Right lobe of liver (tissue), 6 donors: ENCODE measurements at regions not wholly inside any gene's neighbourhood (a gene's known extent, or its start where the extent isn't known, plus 50 kb on each side); places are given as distances from the start of the nearest gene placed in this dataset.

Experiments used
- ATAC-seq, 4 donors: fragments of 200-7000 bp; cut with Tn5 transposase; one replicate each; pipeline ENCODE4 v1.9.1; 2020; ENCODE audit warnings: mild to moderate bottlenecking in 4 of 4, moderate library complexity in 4 of 4
- DNase-seq, 3 donors: peaks; one replicate each; pipeline ENCODE4 v3.0.0-alpha.2; 2020
- H3K27ac ChIP-seq, 3 donors: fragments of 200-600 bp; one replicate each; pipeline ENCODE4 v1.8.0; 2022
- H3K27me3 ChIP-seq, 2 donors: fragments of 200-600 bp; one replicate each; pipeline ENCODE4 v1.8.0; 2022
- H3K36me3 ChIP-seq, 4 donors: fragments of 200-600 bp; sonication (generic) in 1 of 4; one replicate each; pipeline versions ENCODE4 v1.5.1 to v1.8.0; 2017 to 2022; ENCODE audit warnings: control low read depth in 1 of 4
- H3K4me1 ChIP-seq, 4 donors: fragments of 200-600 bp; sonication (generic) in 1 of 4; one replicate each; pipeline versions ENCODE4 v1.5.1 to v1.8.0; 2017 to 2022; ENCODE audit warnings: control low read depth in 1 of 4
- H3K4me3 ChIP-seq, 3 donors: fragments of 200-600 bp; one replicate each; pipeline ENCODE4 v1.8.0; 2022
- H3K9me3 ChIP-seq, 4 donors: fragments of 200-600 bp; sonication (generic) in 1 of 4; one replicate each; pipeline versions ENCODE4 v1.5.1 to v1.8.0; 2017 to 2022; ENCODE audit warnings: control low read depth in 1 of 4
- POLR2A ChIP-seq: fragments of 450-650 bp; IDR thresholded peaks from one replicate; pipeline ENCODE4 v1.6.1; 2017; ENCODE audit warnings: antibody characterized with exemption, mild to moderate bottlenecking
- WGBS: methylation state at CpG from one replicate; pipeline ENCODE4 v1.1.6; 2018; ENCODE audit warnings: low coverage, low lambda C conversion rate; ENCODE audit not compliant: insufficient coverage; ENCODE audit errors: missing lambda C conversion rate; 5-methylcytosine and 5-hydroxymethylcytosine counted together
- intact Hi-C, 2 donors: fragments of 100-400 bp; cut with DNase I; formaldehyde crosslinking; loops; one replicate each; pipeline versions ENCODE4 v1.11.2 to v1.14.1; 2022
- TF ChIP-seq, protein P1 (sequence below), 4 donors: fragments of 200-600 bp in 3 of 4; fragments of 450-650 bp in 1 of 4; IDR thresholded peaks; one replicate each; pipeline versions ENCODE4 v1.5.1 to v1.8.0; 2016 to 2022; ENCODE audit warnings: antibody characterized with exemption in 4 of 4, mild to moderate bottlenecking in 2 of 4
- donor health status: DM: no; HTN: yes; CAD: no.
- donor health status: DM: no; HTN: no; CAD: no.
- donor health status: DM: no; HTN: no; CAD: no.
- donor health status: DM: no; HTN: yes; CAD: no.
- donor health status: DM: no; HTN: yes; CAD: no.

DNA sequence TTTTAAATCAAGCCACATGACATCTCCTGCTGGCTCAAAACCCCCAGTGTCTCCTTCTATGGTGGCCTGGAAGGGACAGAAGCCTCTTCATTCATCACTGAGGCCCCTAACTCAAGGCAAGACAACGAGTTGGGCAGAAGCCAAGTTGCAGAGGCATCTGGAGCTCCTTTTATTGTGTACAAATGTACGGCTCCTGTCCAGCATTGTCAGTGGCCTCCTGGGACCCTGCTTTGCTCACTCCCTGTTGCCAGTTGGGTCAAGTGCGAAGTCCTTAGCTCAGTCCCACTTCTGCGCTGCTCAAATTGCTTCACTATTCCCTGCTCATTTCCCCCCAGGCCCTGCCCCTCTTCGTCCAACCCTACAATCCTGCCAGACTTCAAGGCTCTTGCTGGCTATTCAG, 181.2 kb upstream of the PMEPA1 start:
- intact Hi-C loops: no loop called here
- 29% methylated on average over 2 of the region's 5 CpGs for WGBS

DNA sequence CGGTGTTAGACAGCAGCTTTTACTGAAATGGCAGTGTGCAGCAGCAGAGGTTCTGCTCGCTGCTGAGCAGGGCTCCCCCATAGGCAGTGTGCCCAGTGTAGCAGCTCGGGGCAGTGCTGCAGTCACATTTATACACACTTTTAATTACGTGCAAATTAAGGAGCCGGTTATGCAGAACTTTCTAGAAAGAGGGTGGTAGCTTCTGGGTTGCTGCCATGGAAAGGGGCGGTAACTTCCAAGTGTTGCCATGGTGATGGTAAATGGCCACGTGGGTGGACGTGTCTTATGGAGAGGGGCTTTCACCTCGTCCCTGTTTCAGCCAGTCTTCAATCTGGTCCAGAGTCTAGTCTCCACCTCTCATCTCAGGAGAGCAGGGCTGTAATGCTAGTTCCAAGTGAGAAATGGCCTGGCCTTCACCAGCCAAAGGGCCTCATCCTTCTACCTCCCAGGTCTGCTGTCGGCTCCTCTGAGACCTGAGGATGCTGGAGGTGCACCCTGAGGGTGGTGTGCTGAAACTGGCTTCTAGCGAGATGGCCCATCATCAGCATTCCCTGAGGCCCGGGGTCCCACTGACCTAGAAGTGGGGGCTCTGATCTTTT, 180.5 kb upstream of the PMEPA1 start:
- H3K27ac ChIP-seq: no peak overlapping the region
- H3K4me3 ChIP-seq: no peak overlapping the region
- no peaks in the 10 kb centered on the region for H3K27me3 ChIP-seq
- ATAC-seq (no peak), DNase-seq (no peak)
- intact Hi-C loops: no loop called here
- H3K36me3 ChIP-seq: no peaks in the 10 kb centered on the region
- no peaks in the 10 kb centered on the region for H3K4me1 ChIP-seq
- TF ChIP-seq, protein P1, sequence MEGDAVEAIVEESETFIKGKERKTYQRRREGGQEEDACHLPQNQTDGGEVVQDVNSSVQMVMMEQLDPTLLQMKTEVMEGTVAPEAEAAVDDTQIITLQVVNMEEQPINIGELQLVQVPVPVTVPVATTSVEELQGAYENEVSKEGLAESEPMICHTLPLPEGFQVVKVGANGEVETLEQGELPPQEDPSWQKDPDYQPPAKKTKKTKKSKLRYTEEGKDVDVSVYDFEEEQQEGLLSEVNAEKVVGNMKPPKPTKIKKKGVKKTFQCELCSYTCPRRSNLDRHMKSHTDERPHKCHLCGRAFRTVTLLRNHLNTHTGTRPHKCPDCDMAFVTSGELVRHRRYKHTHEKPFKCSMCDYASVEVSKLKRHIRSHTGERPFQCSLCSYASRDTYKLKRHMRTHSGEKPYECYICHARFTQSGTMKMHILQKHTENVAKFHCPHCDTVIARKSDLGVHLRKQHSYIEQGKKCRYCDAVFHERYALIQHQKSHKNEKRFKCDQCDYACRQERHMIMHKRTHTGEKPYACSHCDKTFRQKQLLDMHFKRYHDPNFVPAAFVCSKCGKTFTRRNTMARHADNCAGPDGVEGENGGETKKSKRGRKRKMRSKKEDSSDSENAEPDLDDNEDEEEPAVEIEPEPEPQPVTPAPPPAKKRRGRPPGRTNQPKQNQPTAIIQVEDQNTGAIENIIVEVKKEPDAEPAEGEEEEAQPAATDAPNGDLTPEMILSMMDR (IDR thresholded peaks at IDR 0.05): no peak
- TF ChIP-seq POLR2A: no peak
- H3K9me3 ChIP-seq: no peaks in the 10 kb centered on the region
- WGBS: 84% methylated on average over 6 of the region's 12 CpGs

More for the DNA sequence above, 181.2 kb upstream of the PMEPA1 start:
- H3K27me3 ChIP-seq: no peaks in the 10 kb centered on the region
- H3K4me1 ChIP-seq: no peaks in the 10 kb centered on the region
- DNase-seq: no peak
- no peak for ATAC-seq
- TF ChIP-seq, protein P1 (IDR thresholded peaks at IDR 0.05): no peak
- TF ChIP-seq POLR2A: no peak
- no peak overlapping the region for H3K27ac ChIP-seq
- H3K9me3 ChIP-seq: no peaks in the 10 kb centered on the region
- no peaks in the 10 kb centered on the region for H3K36me3 ChIP-seq
- H3K4me3 ChIP-seq: no peak overlapping the region

DNA sequence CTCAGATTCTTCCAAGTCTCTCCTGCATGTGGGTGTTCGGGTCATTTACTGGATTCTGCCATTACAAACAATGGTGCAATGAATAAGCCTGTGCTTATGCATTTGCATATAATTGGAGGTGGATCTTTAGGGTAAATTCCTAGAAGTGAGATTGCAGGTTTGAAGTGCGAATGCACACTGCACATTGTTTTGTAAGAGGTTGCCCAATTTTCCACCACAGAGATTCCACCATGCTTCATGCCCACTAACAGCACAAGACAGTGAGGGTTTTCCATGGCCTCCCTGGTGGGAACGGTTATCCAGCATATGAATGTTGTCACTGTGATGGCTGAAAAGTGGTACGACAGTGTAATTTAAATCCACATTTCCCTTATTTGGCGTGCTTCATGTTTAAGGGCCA, 178.8 kb upstream of the PMEPA1 start:
- Histone ChIP-seq H3K9me3 (no peaks in the 10 kb centered on the region), H3K36me3 (no peaks in the 10 kb centered on the region), H3K4me3 (no peak overlapping the region), H3K4me1 (no peaks in the 10 kb centered on the region), H3K27ac (no peak overlapping the region), H3K27me3 (no peaks in the 10 kb centered on the region)
- DNase-seq (no peak), ATAC-seq (no peak)
- WGBS: 46% methylated on average over 5 of the region's 5 CpGs
- TF ChIP-seq, protein P1 (IDR thresholded peaks at IDR 0.05): no peak
- TF ChIP-seq POLR2A: no peak
- intact Hi-C loops: no loop called here

DNA sequence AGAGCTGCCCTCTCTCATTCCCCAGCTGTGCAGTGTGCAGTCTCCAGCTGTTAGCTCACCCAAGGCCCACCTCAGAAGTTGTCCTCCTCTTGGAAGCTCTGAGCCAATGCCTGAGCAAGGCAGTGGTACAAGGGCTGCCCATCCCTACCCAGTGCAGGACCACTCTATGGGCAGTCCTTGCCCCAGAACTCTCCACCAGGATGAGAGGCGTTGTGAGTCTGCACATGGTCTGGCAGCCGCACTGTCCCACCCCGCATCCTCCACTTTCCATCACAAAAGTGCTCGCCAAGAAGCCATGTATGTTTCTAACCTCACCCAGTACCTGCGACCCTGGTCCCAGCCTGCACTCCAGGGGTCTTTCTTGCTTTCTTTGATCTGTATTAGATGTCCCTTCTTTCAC, 175.1 kb upstream of the PMEPA1 start:
- DNase-seq: peak in 1 of 3 donors; percentile 15
- 50% methylated on average over 2 of the region's 5 CpGs for WGBS

More for the DNA sequence above, 175.1 kb upstream of the PMEPA1 start:
- Histone ChIP-seq H3K27ac (no peak overlapping the region), H3K36me3 (no peaks in the 10 kb centered on the region), H3K9me3 (no peaks in the 10 kb centered on the region), H3K4me1 (no peaks in the 10 kb centered on the region), H3K27me3 (no peaks in the 10 kb centered on the region), H3K4me3 (no peak overlapping the region)
- TF ChIP-seq, protein P1 (IDR thresholded peaks at IDR 0.05): no peak
- no peak for TF ChIP-seq POLR2A
- intact Hi-C loops: no loop called here
- no peak for ATAC-seq
